MM.1S (cell line): ENCODE measurements at regions not wholly inside any gene's neighbourhood (a gene's known extent, or its start where the extent isn't known, plus 50 kb on each side); places are given as distances from the start of the nearest gene placed in this dataset.

Source experiments
- DNase-seq: peaks from one replicate; pipeline ENCODE4 v3.0.0-alpha.2; 2015
- H2AFZ ChIP-seq: fragments of 300-600 bp; sonication (generic); 2 replicates; pipeline ENCODE4 v1.6.0; 2016; ENCODE audit warnings: antibody characterized with exemption, low read length
- H3F3A ChIP-seq: fragments of 300-600 bp; sonication (generic); 2 replicates; pipeline ENCODE4 v1.6.1; 2016; ENCODE audit warnings: mild to moderate bottlenecking, antibody characterized with exemption, low read length, moderate library complexity, mixed read lengths; ENCODE audit not compliant: insufficient read depth
- H3K27ac ChIP-seq: fragments of 300-600 bp; sonication (generic); 2 replicates; pipeline ENCODE4 v1.5.1; 2016; ENCODE audit warnings: mild to moderate bottlenecking, low read length
- H3K27me3 ChIP-seq: fragments of 300-600 bp; sonication (generic); replicated peaks from 2 replicates; pipeline ENCODE4 v1.6.0; 2016; ENCODE audit warnings: low read length; ENCODE audit not compliant: insufficient read depth
- H3K36me3 ChIP-seq: fragments of 300-600 bp; sonication (generic); replicated peaks from 2 replicates; pipeline ENCODE4 v1.6.1; 2016; ENCODE audit warnings: mild to moderate bottlenecking, low read length, mixed read lengths; ENCODE audit not compliant: insufficient read depth
- H3K4me1 ChIP-seq: fragments of 300-600 bp; sonication (generic); 2 replicates; pipeline ENCODE4 v1.6.1; 2016; ENCODE audit warnings: low read length, mixed read lengths
- H3K4me2 ChIP-seq: fragments of 300-600 bp; sonication (generic); 2 replicates; pipeline ENCODE4 v1.6.0; 2016; ENCODE audit warnings: low read depth, low read length
- H3K4me3 ChIP-seq: fragments of 300-600 bp; sonication (generic); 2 replicates; pipeline ENCODE4 v1.5.1; 2016; ENCODE audit warnings: low read length, mixed read lengths
- H3K79me2 ChIP-seq: fragments of 300-600 bp; sonication (generic); 2 replicates; pipeline ENCODE4 v1.6.1; 2016; ENCODE audit warnings: mixed run types, low read length, mixed read lengths
- H3K9ac ChIP-seq: fragments of 300-600 bp; sonication (generic); 2 replicates; pipeline ENCODE4 v1.6.1; 2016; ENCODE audit warnings: low read length, mixed read lengths
- H3K9me2 ChIP-seq: fragments of 300-600 bp; sonication (generic); replicated peaks from 2 replicates; pipeline ENCODE4 v1.6.1; 2016; ENCODE audit warnings: mild to moderate bottlenecking, low read length, mixed read lengths; ENCODE audit not compliant: insufficient read depth
- H3K9me3 ChIP-seq: fragments of 300-600 bp; sonication (generic); replicated peaks from 2 replicates; pipeline ENCODE4 v1.6.1; 2016; ENCODE audit warnings: mild to moderate bottlenecking, low read length, mixed read lengths; ENCODE audit not compliant: insufficient read depth
- H4K20me1 ChIP-seq: fragments of 300-600 bp; sonication (generic); 2 replicates; pipeline ENCODE4 v1.6.1; 2016; ENCODE audit warnings: mild to moderate bottlenecking, low read length, moderate library complexity, mixed read lengths; ENCODE audit not compliant: insufficient read depth
- EZH2 ChIP-seq: fragments of 300-600 bp; sonication (generic); optimal IDR thresholded peaks from 2 replicates; pipeline ENCODE3; 2017; ENCODE audit warnings: low read depth, mild to moderate bottlenecking, antibody characterized with exemption, low read length, mixed read lengths
- EZH2phosphoT487 ChIP-seq: fragments of 300-600 bp; sonication (generic); IDR thresholded peaks from 2 replicates; pipeline ENCODE4 v1.6.1; 2018; ENCODE audit warnings: antibody characterized with exemption, low read length
- TF ChIP-seq, protein P1 (sequence below): fragments of 300-600 bp; sonication (generic); IDR thresholded peaks from 2 replicates; pipeline ENCODE4 v1.5.1; 2016; ENCODE audit warnings: antibody characterized with exemption, low read length, mixed read lengths

GRCh38 chr16:35743101-35743692 is 2283.8 kb downstream of the TP53TG3F start:
- TF ChIP-seq EZH2phosphoT487 (no peak), EZH2 (no peak)
- TF ChIP-seq, protein P1, sequence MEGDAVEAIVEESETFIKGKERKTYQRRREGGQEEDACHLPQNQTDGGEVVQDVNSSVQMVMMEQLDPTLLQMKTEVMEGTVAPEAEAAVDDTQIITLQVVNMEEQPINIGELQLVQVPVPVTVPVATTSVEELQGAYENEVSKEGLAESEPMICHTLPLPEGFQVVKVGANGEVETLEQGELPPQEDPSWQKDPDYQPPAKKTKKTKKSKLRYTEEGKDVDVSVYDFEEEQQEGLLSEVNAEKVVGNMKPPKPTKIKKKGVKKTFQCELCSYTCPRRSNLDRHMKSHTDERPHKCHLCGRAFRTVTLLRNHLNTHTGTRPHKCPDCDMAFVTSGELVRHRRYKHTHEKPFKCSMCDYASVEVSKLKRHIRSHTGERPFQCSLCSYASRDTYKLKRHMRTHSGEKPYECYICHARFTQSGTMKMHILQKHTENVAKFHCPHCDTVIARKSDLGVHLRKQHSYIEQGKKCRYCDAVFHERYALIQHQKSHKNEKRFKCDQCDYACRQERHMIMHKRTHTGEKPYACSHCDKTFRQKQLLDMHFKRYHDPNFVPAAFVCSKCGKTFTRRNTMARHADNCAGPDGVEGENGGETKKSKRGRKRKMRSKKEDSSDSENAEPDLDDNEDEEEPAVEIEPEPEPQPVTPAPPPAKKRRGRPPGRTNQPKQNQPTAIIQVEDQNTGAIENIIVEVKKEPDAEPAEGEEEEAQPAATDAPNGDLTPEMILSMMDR = no peak
- Histone ChIP-seq H4K20me1 (no peaks in the 10 kb centered on the region), H3K27ac (no peak overlapping the region), H2AFZ (no peak overlapping the region), H3K4me2 (no peak overlapping the region), H3K36me3 (no peaks in the 10 kb centered on the region), H3K79me2 (no peaks in the 10 kb centered on the region), H3K4me1 (no peaks in the 10 kb centered on the region), H3F3A (no peaks in the 10 kb centered on the region), H3K9ac (no peak overlapping the region), H3K9me3 (no peaks in the 10 kb centered on the region), H3K4me3 (no peak overlapping the region), H3K9me2 (no peaks in the 10 kb centered on the region), H3K27me3 (no peaks in the 10 kb centered on the region)
- DNase-seq = no peak

DNA sequence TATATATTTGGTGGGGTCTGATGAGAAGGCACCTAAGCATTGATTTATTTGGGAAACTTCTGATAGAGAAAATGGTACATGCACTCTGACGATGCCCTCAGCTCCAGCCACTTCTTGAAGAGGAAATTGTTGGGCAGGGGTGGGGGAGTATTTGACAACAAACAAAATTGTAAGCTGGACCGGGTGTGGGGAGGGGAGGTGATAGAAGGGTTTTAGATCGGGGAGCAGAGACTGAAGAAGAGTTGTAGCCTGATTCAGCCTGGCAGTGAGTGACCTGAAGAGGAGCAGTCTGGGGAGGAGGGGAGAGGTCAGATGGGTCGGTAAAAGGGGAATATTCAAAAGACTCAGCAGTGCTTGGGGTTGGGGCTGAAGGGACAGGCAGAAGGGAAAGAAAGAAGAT is 2284.7 kb downstream of the TP53TG3F start:
- no peaks in the 10 kb centered on the region for H3K27me3 ChIP-seq
- no peaks in the 10 kb centered on the region for H3K36me3 ChIP-seq
- TF ChIP-seq EZH2phosphoT487 (no peak), EZH2 (no peak)
- TF ChIP-seq, protein P1 = no peak
- H3K4me1 ChIP-seq = no peaks in the 10 kb centered on the region
- no peak overlapping the region for H3K4me3 ChIP-seq
- no peak overlapping the region for H3K9ac ChIP-seq
- no peaks in the 10 kb centered on the region for H3K9me3 ChIP-seq
- H2AFZ ChIP-seq = no peak overlapping the region
- no peaks in the 10 kb centered on the region for H4K20me1 ChIP-seq
- H3K79me2 ChIP-seq = no peaks in the 10 kb centered on the region
- no peak for DNase-seq
- H3K27ac ChIP-seq = no peak overlapping the region
- H3K9me2 ChIP-seq = no peaks in the 10 kb centered on the region
- no peaks in the 10 kb centered on the region for H3F3A ChIP-seq
- no peak overlapping the region for H3K4me2 ChIP-seq

DNA sequence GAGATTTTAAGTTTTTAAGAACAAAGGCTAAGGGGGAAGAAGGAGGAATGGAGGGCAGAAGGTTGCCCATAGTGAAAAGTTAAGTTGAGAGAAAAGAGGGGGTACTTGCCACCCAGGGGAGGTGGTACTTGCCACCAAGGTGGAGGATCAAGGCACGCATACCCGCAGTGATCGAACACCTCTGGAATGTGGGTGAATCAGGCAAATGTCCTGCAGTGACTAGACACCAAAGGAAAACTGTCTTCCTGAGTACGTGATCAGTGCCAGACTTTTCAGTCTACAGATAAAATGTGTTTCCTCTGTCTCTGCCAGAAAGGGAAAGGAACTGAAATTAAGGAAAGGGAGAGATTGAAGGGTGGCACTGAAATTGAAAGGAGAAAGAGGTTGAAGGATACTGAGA is 2285.3 kb downstream of the TP53TG3F start:
- DNase-seq = no peak
- Histone ChIP-seq H3F3A (no peaks in the 10 kb centered on the region), H3K9me3 (no peaks in the 10 kb centered on the region), H2AFZ (no peak overlapping the region), H4K20me1 (no peaks in the 10 kb centered on the region), H3K9ac (no peak overlapping the region), H3K9me2 (no peaks in the 10 kb centered on the region), H3K27me3 (no peaks in the 10 kb centered on the region), H3K27ac (no peak overlapping the region), H3K4me1 (no peaks in the 10 kb centered on the region), H3K4me3 (no peak overlapping the region), H3K4me2 (no peak overlapping the region), H3K79me2 (no peaks in the 10 kb centered on the region), H3K36me3 (no peaks in the 10 kb centered on the region)
- TF ChIP-seq, protein P1 = no peak
- TF ChIP-seq EZH2phosphoT487 = no peak
- no peak for TF ChIP-seq EZH2
